HEK293T (cell line): ENCODE measurements at regions not wholly inside any gene's neighbourhood (a gene's known extent, or its start where the extent isn't known, plus 50 kb on each side); places are given as distances from the start of the nearest gene placed in this dataset.

Source experiments
- ARNT ChIP-seq: fragments of 450-650 bp; IDR thresholded peaks from 2 replicates; pipeline ENCODE4 v1.6.1; 2017; ENCODE audit warnings: mild to moderate bottlenecking
- BHLHE40 ChIP-seq: fragments of 450-650 bp; IDR thresholded peaks from 2 replicates; pipeline ENCODE4 v1.6.1; 2016; ENCODE audit warnings: mild to moderate bottlenecking, moderate library complexity, borderline replicate concordance
- CTBP1 ChIP-seq: fragments of 450-650 bp; IDR thresholded peaks from 2 replicates; pipeline ENCODE4 v1.6.1; 2016; ENCODE audit warnings: borderline replicate concordance
- ELF4 ChIP-seq: fragments of 450-650 bp; IDR thresholded peaks from 2 replicates; pipeline ENCODE4 v1.6.1; 2017; ENCODE audit warnings: antibody characterized with exemption
- FOXK2 ChIP-seq: fragments of 450-650 bp; IDR thresholded peaks from 2 replicates; pipeline ENCODE4 v1.6.1; 2016; ENCODE audit warnings: mild to moderate bottlenecking
- FOXM1 ChIP-seq: fragments of 450-650 bp; IDR thresholded peaks from 2 replicates; pipeline ENCODE4 v1.6.1; 2017; ENCODE audit warnings: mild to moderate bottlenecking, borderline replicate concordance
- LEF1 ChIP-seq: fragments of 450-650 bp; IDR thresholded peaks from 2 replicates; pipeline ENCODE4 v1.6.1; 2017; ENCODE audit warnings: mild to moderate bottlenecking, borderline replicate concordance
- NFRKB ChIP-seq: fragments of 450-650 bp; IDR thresholded peaks from 2 replicates; pipeline ENCODE4 v1.6.1; 2016; ENCODE audit warnings: mild to moderate bottlenecking, moderate library complexity
- SP1 ChIP-seq: fragments of 450-650 bp; IDR thresholded peaks from 2 replicates; pipeline ENCODE4 v1.6.1; 2017
- SUZ12 ChIP-seq: fragments of 450-650 bp; IDR thresholded peaks from 2 replicates; pipeline ENCODE4 v1.6.1; 2016; ENCODE audit warnings: mild to moderate bottlenecking
- TARDBP ChIP-seq: fragments of 450-650 bp; IDR thresholded peaks from 2 replicates; pipeline ENCODE4 v1.6.1; 2016
- TF ChIP-seq, protein P1 (sequence below): fragments of 450-650 bp; IDR thresholded peaks from 2 replicates; pipeline ENCODE4 v1.6.1; 2016

DNA sequence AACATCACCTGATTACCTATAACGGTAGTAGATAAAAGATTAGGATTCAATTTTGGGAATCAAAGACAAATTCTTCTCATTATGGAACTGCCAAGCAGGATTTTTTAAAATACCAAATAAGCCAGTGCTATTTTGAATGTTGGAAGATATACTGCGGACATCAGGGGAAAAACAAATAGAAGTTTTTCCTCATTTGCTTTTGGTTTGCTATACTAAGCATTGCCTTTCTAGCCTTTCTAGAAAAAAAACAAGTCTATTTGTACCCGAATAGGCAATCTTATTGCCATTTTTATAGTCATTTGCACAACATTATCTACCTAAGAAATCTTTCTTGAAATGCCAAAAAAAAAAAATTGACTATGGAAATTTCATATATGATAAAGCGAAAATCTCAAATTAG, 379.5 kb downstream of the CDH10 start:
- TF ChIP-seq ELF4 (no peak), FOXM1 (no peak), LEF1 (no peak), CTBP1 (no peak), ARNT (no peak), NFRKB (no peak), TARDBP (no peak), BHLHE40 (no peak), SP1 (no peak), FOXK2 (no peak), SUZ12 (no peak)
- TF ChIP-seq, protein P1, sequence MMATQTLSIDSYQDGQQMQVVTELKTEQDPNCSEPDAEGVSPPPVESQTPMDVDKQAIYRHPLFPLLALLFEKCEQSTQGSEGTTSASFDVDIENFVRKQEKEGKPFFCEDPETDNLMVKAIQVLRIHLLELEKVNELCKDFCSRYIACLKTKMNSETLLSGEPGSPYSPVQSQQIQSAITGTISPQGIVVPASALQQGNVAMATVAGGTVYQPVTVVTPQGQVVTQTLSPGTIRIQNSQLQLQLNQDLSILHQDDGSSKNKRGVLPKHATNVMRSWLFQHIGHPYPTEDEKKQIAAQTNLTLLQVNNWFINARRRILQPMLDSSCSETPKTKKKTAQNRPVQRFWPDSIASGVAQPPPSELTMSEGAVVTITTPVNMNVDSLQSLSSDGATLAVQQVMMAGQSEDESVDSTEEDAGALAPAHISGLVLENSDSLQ = no peak
